ENCODE measurements at regions not wholly inside any gene's neighbourhood (a gene's known extent, or its start where the extent isn't known, plus 50 kb on each side); places are given as distances from the start of the nearest gene placed in this dataset.
"Not testable (repeated sequence)": the region's sequence is repeated elsewhere in the genome, so short reads cannot be mapped to it uniquely, and the experiment has no call there.

DNA sequence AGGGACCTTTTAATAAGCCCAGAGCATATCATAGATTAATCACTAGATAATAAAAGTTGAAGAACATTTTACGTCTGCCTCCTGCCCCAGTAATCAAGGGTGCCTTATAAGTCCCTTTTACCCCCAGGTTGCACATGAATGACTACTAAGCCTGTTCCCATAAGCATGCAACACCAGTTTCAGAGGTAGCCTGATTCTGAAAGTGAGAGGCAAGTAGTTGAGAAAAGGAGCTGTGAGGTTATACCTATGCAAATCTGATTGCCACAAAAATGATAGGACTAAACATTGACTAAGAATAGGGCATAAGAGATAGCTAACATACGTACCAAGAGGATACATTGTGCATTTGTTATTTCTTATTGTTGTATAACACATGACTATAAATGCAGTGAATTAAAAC lies 681.9 kb downstream of the ISL1 start:
- TF ChIP-seq EZH2 (IDR thresholded peaks at IDR 0.05; ENCODE audit: insufficient read depth, poor library complexity, severe bottlenecking): no peak
- 0 to 9% methylated on average over 2 of the region's 2 CpGs for WGBS, 2 experiments (ENCODE audit: low coverage in 1 of 2, low lambda C conversion rate in 2 of 2, missing lambda C conversion rate in 2 of 2)
- Histone ChIP-seq H3F3A (ENCODE audit: insufficient read depth) (no peaks in the 10 kb centered on the region), H3K36me3 (ENCODE audit: low read depth) (no peaks in the 10 kb centered on the region), H3K9me3 (ENCODE audit: low read depth) (no peaks in the 10 kb centered on the region), H3K9me2 (ENCODE audit: insufficient read depth) (peaks cover 3% of the 10 kb centered on the region; the same call in 1 of the 2 replicates), H3K79me2 (ENCODE audit: insufficient read depth) (no peaks in the 10 kb centered on the region), H4K20me1 (ENCODE audit: insufficient read depth) (no peaks in the 10 kb centered on the region), H3K27me3 (replicated peaks; ENCODE audit: insufficient read depth) (no peaks in the 10 kb centered on the region), H2AFZ (no peak overlapping the region), H3K27ac (no peak overlapping the region), H3K4me2 (ENCODE audit: unreplicated experiment) (no peak overlapping the region), H3K4me3 (no peak overlapping the region), H3K9ac (no peak overlapping the region), H3K4me1 (ENCODE audit: insufficient read depth) (no peaks in the 10 kb centered on the region)
- in situ Hi-C loops (cut with MboI): no loop called here
- DNase-seq: no peak

GRCh38 chr5:52069997-52070396 lies 686.7 kb downstream of the ISL1 start:
- no peaks in the 10 kb centered on the region for H3K79me2 ChIP-seq (ENCODE audit: insufficient read depth)
- no peaks in the 10 kb centered on the region for H3K27me3 ChIP-seq (replicated peaks; ENCODE audit: insufficient read depth)
- in situ Hi-C loops (cut with MboI): no loop called here
- no peaks in the 10 kb centered on the region for H3K4me1 ChIP-seq (ENCODE audit: insufficient read depth)
- H3K4me3 ChIP-seq: no peak overlapping the region
- H4K20me1 ChIP-seq (ENCODE audit: insufficient read depth): no peaks in the 10 kb centered on the region
- no peak overlapping the region for H3K9ac ChIP-seq
- no peaks in the 10 kb centered on the region for H3K36me3 ChIP-seq (ENCODE audit: low read depth)
- DNase-seq: no peak
- H2AFZ ChIP-seq: no peak overlapping the region
- TF ChIP-seq EZH2phosphoT487 (IDR thresholded peaks at IDR 0.05; ENCODE audit: insufficient read depth, low read depth): no peak
- no peak for TF ChIP-seq EZH2 (IDR thresholded peaks at IDR 0.05; ENCODE audit: insufficient read depth, poor library complexity, severe bottlenecking)
- no peak overlapping the region for H3K4me2 ChIP-seq (ENCODE audit: unreplicated experiment)
- H3K27ac ChIP-seq: no peak overlapping the region
- no peaks in the 10 kb centered on the region for H3F3A ChIP-seq (ENCODE audit: insufficient read depth)
- H3K9me3 ChIP-seq (ENCODE audit: low read depth): no peaks in the 10 kb centered on the region
- H3K9me2 ChIP-seq (ENCODE audit: insufficient read depth): no peaks in the 10 kb centered on the region

- H3K4me2 ChIP-seq (ENCODE audit: unreplicated experiment): no peak overlapping the region
- H3K9me2 ChIP-seq (ENCODE audit: insufficient read depth): no peaks in the 10 kb centered on the region
- no peaks in the 10 kb centered on the region for H3K4me1 ChIP-seq (ENCODE audit: insufficient read depth)
- whole genome bisulfite sequencing, 2 experiments (ENCODE audit: low coverage in 1 of 2, low lambda C conversion rate in 2 of 2, missing lambda C conversion rate in 2 of 2): 40 to 43% methylated on average over 5 of the region's 5 CpGs
- no peaks in the 10 kb centered on the region for H4K20me1 ChIP-seq (ENCODE audit: insufficient read depth)
- no peaks in the 10 kb centered on the region for H3F3A ChIP-seq (ENCODE audit: insufficient read depth)
- H2AFZ ChIP-seq: no peak overlapping the region
- H3K27me3 ChIP-seq (replicated peaks; ENCODE audit: insufficient read depth): no peaks in the 10 kb centered on the region
- no peak overlapping the region for H3K9ac ChIP-seq
- no peak overlapping the region for H3K27ac ChIP-seq
- no peak overlapping the region for H3K4me3 ChIP-seq
- no peaks in the 10 kb centered on the region for H3K9me3 ChIP-seq (ENCODE audit: low read depth)
- no peak for DNase-seq
- no peaks in the 10 kb centered on the region for H3K36me3 ChIP-seq (ENCODE audit: low read depth)
- TF ChIP-seq EZH2 (IDR thresholded peaks at IDR 0.05; ENCODE audit: insufficient read depth, poor library complexity, severe bottlenecking) (no peak), EZH2phosphoT487 (IDR thresholded peaks at IDR 0.05; ENCODE audit: insufficient read depth, low read depth) (no peak)
- H3K79me2 ChIP-seq (ENCODE audit: insufficient read depth): no peaks in the 10 kb centered on the region
- in situ Hi-C loops (cut with MboI): no loop called here
These were observed 690.9 kb downstream of the ISL1 start for GRCh38 chr5:52073993-52074689.

- H3K27me3 ChIP-seq (replicated peaks; ENCODE audit: insufficient read depth): no peaks in the 10 kb centered on the region
- DNase-seq: no peak
- no peak for TF ChIP-seq EZH2 (IDR thresholded peaks at IDR 0.05; ENCODE audit: insufficient read depth, poor library complexity, severe bottlenecking)
- TF ChIP-seq EZH2phosphoT487 (IDR thresholded peaks at IDR 0.05; ENCODE audit: insufficient read depth, low read depth): no peak
- no peak overlapping the region for H3K4me3 ChIP-seq
- no peaks in the 10 kb centered on the region for H3K9me2 ChIP-seq (ENCODE audit: insufficient read depth)
- no peak overlapping the region for H3K4me2 ChIP-seq (ENCODE audit: unreplicated experiment)
- H3F3A ChIP-seq (ENCODE audit: insufficient read depth): no peaks in the 10 kb centered on the region
- in situ Hi-C loops (cut with MboI): no loop called here
- no peaks in the 10 kb centered on the region for H4K20me1 ChIP-seq (ENCODE audit: insufficient read depth)
- H3K9ac ChIP-seq: no peak overlapping the region
- H2AFZ ChIP-seq: no peak overlapping the region
- H3K79me2 ChIP-seq (ENCODE audit: insufficient read depth): no peaks in the 10 kb centered on the region
- no peaks in the 10 kb centered on the region for H3K4me1 ChIP-seq (ENCODE audit: insufficient read depth)
- no peaks in the 10 kb centered on the region for H3K9me3 ChIP-seq (ENCODE audit: low read depth)
- WGBS, 2 experiments (ENCODE audit: low coverage in 1 of 2, low lambda C conversion rate in 2 of 2, missing lambda C conversion rate in 2 of 2): 22 to 27% methylated on average over 5 of the region's 5 CpGs
- H3K27ac ChIP-seq: no peak overlapping the region
- H3K36me3 ChIP-seq (ENCODE audit: low read depth): no peaks in the 10 kb centered on the region
These were observed 694.9 kb downstream of the ISL1 start for GRCh38 chr5:52077941-52078815.

DNA sequence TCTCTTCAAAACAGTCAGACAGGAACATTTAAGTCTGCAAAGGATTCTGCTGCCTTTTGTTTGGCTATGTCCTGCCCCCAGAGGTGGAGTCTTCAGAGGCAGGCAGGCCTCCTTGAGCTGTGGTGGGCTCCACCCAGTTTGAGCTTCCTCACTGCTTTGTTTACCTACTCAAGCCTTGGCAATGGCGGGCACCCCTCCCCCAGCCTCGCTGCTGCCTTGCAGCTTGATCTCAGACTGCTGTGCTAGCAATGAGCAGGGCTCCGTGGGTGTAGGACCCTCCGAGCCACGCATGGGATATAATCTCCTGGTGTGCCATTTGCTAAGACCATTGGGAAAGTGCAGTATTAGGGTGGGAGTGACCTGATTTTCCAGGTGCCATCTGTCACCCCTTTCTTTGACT lies 685.4 kb upstream of the ITGA1 start:
- H3K36me3 ChIP-seq (ENCODE audit: low read depth); H3K27ac ChIP-seq; DNase-seq; H3K9me3 ChIP-seq (ENCODE audit: low read depth); H3F3A ChIP-seq (ENCODE audit: insufficient read depth); H3K4me2 ChIP-seq (ENCODE audit: unreplicated experiment); H3K9me2 ChIP-seq (ENCODE audit: insufficient read depth); H2AFZ ChIP-seq; H3K79me2 ChIP-seq (ENCODE audit: insufficient read depth); H3K4me3 ChIP-seq; H3K4me1 ChIP-seq (ENCODE audit: insufficient read depth); H3K9ac ChIP-seq; H4K20me1 ChIP-seq (ENCODE audit: insufficient read depth); in situ Hi-C loops (cut with MboI); H3K27me3 ChIP-seq (replicated peaks; ENCODE audit: insufficient read depth): not testable (repeated sequence)
- 14 to 31% methylated on average over 5 of the region's 5 CpGs for WGBS, 2 experiments (ENCODE audit: low coverage in 1 of 2, low lambda C conversion rate in 2 of 2, missing lambda C conversion rate in 2 of 2)

All from GM23248 (cell line).